ENCODE measurements at regions not wholly inside any gene's neighbourhood (a gene's known extent, or its start where the extent isn't known, plus 50 kb on each side); places are given as distances from the start of the nearest gene placed in this dataset.

- TF ChIP-seq POLR2A (IDR thresholded peaks at IDR 0.05) = no peak
- TF ChIP-seq CTCF (IDR thresholded peaks at IDR 0.05) = no peak
These were observed 1081.7 kb upstream of the FANCL start for GRCh38 chr2:59322870-59323269.
